DLD1 (cell line): ENCODE measurements at regions not wholly inside any gene's neighbourhood (a gene's known extent, or its start where the extent isn't known, plus 50 kb on each side); places are given as distances from the start of the nearest gene placed in this dataset.

Source experiments
- in situ Hi-C: cut with HindIII; loops from 2 replicates; pipeline ENCODE4 v1.10.0; 2017; ENCODE audit warnings: low sequenced_read_pairs

- in situ Hi-C loops: no loop called here
Observed at GRCh38 chr15:97837896-97838295, 122.6 kb upstream of the ARRDC4 start.

GRCh38 chr15:97838606-97839210, 121.8 kb upstream of the ARRDC4 start:
- in situ Hi-C loops: no loop called here

- in situ Hi-C loops: no loop called here
Observed at GRCh38 chr15:97840501-97840900, 120.0 kb upstream of the ARRDC4 start.

DNA sequence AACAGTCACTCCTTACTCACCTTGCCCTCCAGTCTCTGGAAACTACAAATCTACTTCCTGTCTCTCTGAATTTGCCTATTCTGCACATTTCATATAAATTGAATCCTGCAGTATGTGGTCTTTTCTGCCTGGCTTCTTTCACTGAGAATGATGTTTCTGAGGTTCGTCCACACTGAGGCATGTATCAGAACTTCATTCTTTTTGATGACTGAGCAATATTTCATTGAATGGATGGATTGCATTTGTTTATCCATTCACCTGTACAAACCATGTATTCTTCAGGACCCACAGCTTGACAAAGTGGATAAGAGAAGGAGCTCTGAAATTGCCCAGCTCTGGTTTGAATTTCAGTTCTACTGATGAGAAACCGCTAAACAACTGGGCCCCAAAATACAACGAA, 118.9 kb upstream of the ARRDC4 start:
- in situ Hi-C loops: no loop called here

DNA sequence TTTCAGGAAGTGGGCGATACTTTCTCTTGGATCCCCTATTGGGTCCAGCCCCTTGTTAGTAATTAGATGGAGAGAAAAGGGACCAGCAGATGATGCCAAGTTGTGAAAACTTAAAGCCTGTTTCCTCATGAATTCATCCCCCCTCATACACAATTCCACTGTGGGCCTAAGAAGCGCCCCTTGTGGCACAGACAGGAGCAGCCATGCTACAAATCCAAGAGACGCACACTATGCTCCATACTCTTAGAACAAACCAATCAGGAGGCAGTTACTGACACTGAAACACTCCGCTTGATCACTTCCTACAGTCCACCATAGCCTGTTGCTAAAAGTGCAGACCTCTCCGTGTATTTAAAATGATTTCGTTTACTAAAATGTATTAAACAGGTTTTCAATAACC, 111.3 kb upstream of the ARRDC4 start:
- in situ Hi-C loops: no loop called here

DNA sequence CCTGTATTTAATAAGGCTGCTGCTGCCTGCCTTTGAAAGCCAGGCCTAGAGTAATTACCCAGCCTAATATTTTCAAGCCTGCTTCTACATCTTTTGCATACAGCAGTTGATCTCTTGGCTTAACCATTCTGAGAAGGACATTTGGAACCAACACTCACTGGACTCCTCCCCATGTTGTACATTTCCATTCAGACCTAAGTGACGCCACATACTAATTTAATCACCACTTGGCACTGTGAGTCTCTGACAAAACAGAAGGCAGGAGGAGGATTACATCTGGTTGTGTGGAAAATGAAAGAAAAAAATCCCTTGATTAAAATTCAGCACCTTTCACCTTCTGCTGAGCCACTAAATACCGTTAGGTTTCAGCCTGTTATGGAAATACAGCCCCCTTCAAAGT, 102.2 kb upstream of the ARRDC4 start:
- in situ Hi-C loops: no loop called here

GRCh38 chr15:97861529-97862260, 98.8 kb upstream of the ARRDC4 start:
- in situ Hi-C loops: no loop called here

DNA sequence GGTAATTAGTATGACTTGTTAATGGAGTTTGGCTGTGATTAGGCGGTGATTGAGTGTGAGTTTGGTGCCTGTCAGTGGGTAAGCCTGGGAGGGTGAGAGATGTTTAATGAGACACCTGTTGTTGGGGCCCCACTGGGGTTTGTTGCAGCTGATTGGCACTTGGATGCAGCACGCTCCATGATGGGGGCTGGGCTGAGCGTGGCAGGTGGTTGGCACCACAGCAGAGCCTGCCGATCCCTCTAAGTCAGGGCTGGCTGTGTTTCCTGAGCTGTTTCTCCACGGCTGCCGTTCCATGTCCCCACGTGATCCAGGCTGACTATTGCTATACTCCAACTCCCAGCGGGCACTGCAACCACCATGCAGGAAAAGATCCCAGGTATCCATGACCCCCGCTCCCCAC, 93.5 kb upstream of the ARRDC4 start:
- in situ Hi-C loops: no loop called here

DNA sequence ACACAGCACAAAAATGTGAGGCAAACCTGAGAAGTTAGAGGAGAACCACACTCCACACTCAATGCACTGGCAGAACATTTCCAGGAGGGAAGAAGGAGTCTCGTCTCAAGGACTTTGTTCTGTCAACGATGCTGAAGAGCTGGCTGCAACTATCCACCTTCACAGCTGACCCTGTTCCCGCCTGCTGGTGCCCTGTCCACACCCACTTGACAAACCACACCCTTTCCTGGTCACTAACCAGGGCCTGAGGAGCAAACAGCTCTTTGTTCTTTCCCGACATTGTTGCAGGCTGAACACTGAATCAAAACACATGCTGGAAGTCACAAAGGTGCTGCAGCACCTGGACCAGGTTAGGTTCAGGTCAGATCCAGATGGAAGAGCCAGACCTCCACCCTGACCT, 92.6 kb upstream of the ARRDC4 start:
- in situ Hi-C loops: no loop called here

DNA sequence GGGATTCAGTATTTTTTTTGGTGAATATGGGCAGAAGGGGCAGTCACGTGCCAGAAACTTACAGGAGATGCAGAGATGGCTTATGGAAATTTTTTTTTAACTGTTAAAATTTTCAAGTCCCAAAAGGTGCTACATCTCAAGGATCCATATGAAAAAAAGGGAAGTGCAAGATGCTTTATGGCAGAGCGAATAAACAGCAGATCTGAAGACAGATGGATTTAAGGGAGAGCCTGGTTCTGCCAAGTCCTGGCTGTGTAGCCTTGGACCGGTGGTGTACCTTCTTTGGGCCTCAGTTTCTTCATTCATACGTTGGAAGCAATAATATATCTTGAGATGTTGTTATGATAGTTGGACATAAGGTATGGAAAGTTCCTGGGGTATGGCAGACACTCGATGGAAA, 91.5 kb upstream of the ARRDC4 start:
- in situ Hi-C loops: no loop called here

- in situ Hi-C loops: no loop called here
Observed at GRCh38 chr15:97870771-97871170, 89.7 kb upstream of the ARRDC4 start.

DNA sequence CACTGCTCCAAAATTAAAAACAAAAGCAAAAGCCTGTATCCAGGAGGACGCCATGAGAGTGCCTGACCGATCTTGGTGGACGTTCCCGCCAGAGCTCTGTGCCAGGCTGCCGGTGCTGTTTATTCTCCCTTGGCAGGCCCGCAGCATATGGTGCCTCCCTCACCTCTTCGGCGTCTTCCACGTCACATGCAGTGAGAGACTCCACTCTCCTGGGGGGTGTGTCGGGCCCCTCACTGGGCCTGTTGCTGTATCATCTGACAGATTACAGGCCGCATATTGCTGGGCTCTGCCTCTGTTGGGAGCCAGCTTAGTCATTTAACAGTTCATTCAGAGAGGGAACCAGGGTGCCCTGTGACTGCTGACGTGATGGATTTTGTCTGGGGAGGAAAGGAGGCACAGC, 86.4 kb upstream of the ARRDC4 start:
- in situ Hi-C loops: no loop called here

DNA sequence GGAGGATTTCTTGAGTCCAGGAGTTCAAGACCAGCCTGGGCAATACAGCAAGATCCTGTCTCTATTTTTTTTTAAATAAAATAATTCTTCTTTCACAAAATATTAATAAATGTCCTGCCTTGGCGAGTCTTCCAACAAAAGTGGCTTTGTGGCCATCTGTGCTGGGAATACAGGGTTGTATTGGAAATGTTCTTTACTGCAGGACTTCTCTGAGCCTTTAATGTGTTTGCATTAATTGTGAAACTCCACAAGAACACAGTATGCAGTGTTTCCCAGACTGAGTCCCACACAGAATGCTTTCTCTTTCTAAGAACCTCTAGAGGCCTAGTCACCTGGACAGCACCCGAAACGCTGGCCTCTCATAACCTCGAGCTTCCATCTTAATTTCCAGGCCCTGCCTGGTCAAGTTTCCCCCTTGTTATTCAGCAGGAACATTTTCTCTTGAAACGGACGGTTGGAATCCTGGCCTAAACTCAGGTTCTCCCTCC, 85.4 kb upstream of the ARRDC4 start:
- in situ Hi-C loops: loop anchor here (25.0 kb wide), 1 partner anchor 312 kb away; no protein-coding TSS in a partner anchor

GRCh38 chr15:97875513-97876280, 84.8 kb upstream of the ARRDC4 start:
- in situ Hi-C loops: loop anchor here (25.0 kb wide), 1 partner anchor 312 kb away; no protein-coding TSS in a partner anchor

DNA sequence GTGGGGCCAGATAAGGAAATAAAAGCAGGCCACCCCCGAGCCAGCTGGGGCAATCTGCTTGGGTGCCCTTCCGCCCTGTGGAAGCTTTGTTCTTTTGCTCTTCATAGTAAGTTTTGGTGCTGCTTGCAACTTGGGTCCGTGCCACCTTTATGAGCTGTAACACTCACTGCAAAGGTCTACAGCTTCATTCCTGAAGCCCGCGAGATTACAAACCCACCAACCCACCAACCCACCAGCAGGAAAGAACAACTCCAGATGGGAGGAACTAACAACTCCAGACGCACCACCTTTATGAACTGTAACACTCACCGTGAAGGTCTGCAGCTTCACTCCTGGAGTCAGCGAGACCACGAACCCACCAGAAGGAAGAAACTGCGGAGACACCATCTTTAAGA, 84.2 kb upstream of the ARRDC4 start:
- in situ Hi-C loops: loop anchor here (25.0 kb wide), 1 partner anchor 311 kb away; no protein-coding TSS in a partner anchor

GRCh38 chr15:97881346-97881965, 79.0 kb upstream of the ARRDC4 start:
- in situ Hi-C loops: loop anchor here (25.0 kb wide), 1 partner anchor 306 kb away; no protein-coding TSS in a partner anchor

- in situ Hi-C loops: loop anchor here (25.0 kb wide), 1 partner anchor 303 kb away; no protein-coding TSS in a partner anchor
Observed at GRCh38 chr15:97884513-97885131, 75.9 kb upstream of the ARRDC4 start.

GRCh38 chr15:97890307-97890706, 70.2 kb upstream of the ARRDC4 start:
- in situ Hi-C loops: loop anchor here (25.0 kb wide), 1 partner anchor 297 kb away; no protein-coding TSS in a partner anchor

GRCh38 chr15:97892167-97892938, 68.2 kb upstream of the ARRDC4 start:
- in situ Hi-C loops: loop anchor here (25.0 kb wide), 1 partner anchor 295 kb away; no protein-coding TSS in a partner anchor

GRCh38 chr15:97893967-97894366, 66.5 kb upstream of the ARRDC4 start:
- in situ Hi-C loops: loop anchor here (25.0 kb wide), 1 partner anchor 293 kb away; no protein-coding TSS in a partner anchor
